ENCODE measurements at regions not wholly inside any gene's neighbourhood (a gene's known extent, or its start where the extent isn't known, plus 50 kb on each side); places are given as distances from the start of the nearest gene placed in this dataset.

GRCh38 chr2:221205103-221205673 lies 366.9 kb downstream of the EPHA4 start:
- no peak for FAIRE-seq

- FAIRE-seq, result no peak
These were observed 361.4 kb downstream of the EPHA4 start for GRCh38 chr2:221210686-221211085.

- no peak for FAIRE-seq
These were observed 360.5 kb downstream of the EPHA4 start for GRCh38 chr2:221211653-221212052.

GRCh38 chr2:221212105-221212504 lies 360.0 kb downstream of the EPHA4 start:
- FAIRE-seq, result no peak

GRCh38 chr2:221215487-221215886 lies 356.6 kb downstream of the EPHA4 start:
- FAIRE-seq, result no peak

- FAIRE-seq, result no peak
These were observed 355.5 kb downstream of the EPHA4 start for GRCh38 chr2:221216636-221217035.

- no peak for FAIRE-seq
These were observed 346.4 kb downstream of the EPHA4 start for GRCh38 chr2:221225752-221226151.

GRCh38 chr2:221228214-221228769 lies 343.8 kb downstream of the EPHA4 start:
- FAIRE-seq, result no peak

- no peak for FAIRE-seq
These were observed 343.0 kb downstream of the EPHA4 start for GRCh38 chr2:221229099-221229498.

GRCh38 chr2:221231511-221231910 lies 340.6 kb downstream of the EPHA4 start:
- FAIRE-seq, result no peak

- no peak for FAIRE-seq
These were observed 336.2 kb downstream of the EPHA4 start for GRCh38 chr2:221235941-221236340.

- FAIRE-seq, result no peak
These were observed 331.0 kb downstream of the EPHA4 start for GRCh38 chr2:221241072-221241471.

GRCh38 chr2:221243771-221244170 lies 328.3 kb downstream of the EPHA4 start:
- no peak for FAIRE-seq

- no peak for FAIRE-seq
These were observed 327.1 kb downstream of the EPHA4 start for GRCh38 chr2:221245045-221245444.

- FAIRE-seq, result no peak
These were observed 326.3 kb downstream of the EPHA4 start for GRCh38 chr2:221245772-221246171.

GRCh38 chr2:221254299-221254698 lies 317.8 kb downstream of the EPHA4 start:
- FAIRE-seq, result no peak

- FAIRE-seq, result no peak
These were observed 316.2 kb downstream of the EPHA4 start for GRCh38 chr2:221255862-221256261.

GRCh38 chr2:221258464-221258863 lies 313.6 kb downstream of the EPHA4 start:
- FAIRE-seq, result no peak

GRCh38 chr2:221262651-221263050 lies 309.5 kb downstream of the EPHA4 start:
- FAIRE-seq, result no peak

- FAIRE-seq, result no peak
These were observed 308.5 kb downstream of the EPHA4 start for GRCh38 chr2:221263573-221263972.

GRCh38 chr2:221264318-221264717 lies 307.8 kb downstream of the EPHA4 start:
- FAIRE-seq, result no peak

GRCh38 chr2:221267773-221268425 lies 304.2 kb downstream of the EPHA4 start:
- no peak for FAIRE-seq

GRCh38 chr2:221268631-221269030 lies 303.5 kb downstream of the EPHA4 start:
- FAIRE-seq, result no peak

GRCh38 chr2:221270806-221271205 lies 301.3 kb downstream of the EPHA4 start:
- FAIRE-seq, result no peak

GRCh38 chr2:221272729-221273128 lies 299.4 kb downstream of the EPHA4 start:
- FAIRE-seq, result no peak
